OCI-LY7 (cell line): ENCODE measurements at regions not wholly inside any gene's neighbourhood (a gene's known extent, or its start where the extent isn't known, plus 50 kb on each side); places are given as distances from the start of the nearest gene placed in this dataset.

Source experiments
- CTCF ChIP-seq: fragments of 200-600 bp; sonication (generic); conservative IDR thresholded peaks from 2 replicates; pipeline ENCODE4 v1.5.1; 2014; ENCODE audit warnings: mild to moderate bottlenecking, antibody characterized with exemption, low read length, moderate library complexity, mixed read lengths
- EZH2phosphoT487 ChIP-seq: fragments of 200-600 bp; sonication (generic); IDR thresholded peaks from 2 replicates; pipeline ENCODE4 v1.6.1; 2018; ENCODE audit warnings: low read depth, borderline replicate concordance, mild to moderate bottlenecking, mixed run types, antibody characterized with exemption, low read length, moderate library complexity, mixed read lengths

DNA sequence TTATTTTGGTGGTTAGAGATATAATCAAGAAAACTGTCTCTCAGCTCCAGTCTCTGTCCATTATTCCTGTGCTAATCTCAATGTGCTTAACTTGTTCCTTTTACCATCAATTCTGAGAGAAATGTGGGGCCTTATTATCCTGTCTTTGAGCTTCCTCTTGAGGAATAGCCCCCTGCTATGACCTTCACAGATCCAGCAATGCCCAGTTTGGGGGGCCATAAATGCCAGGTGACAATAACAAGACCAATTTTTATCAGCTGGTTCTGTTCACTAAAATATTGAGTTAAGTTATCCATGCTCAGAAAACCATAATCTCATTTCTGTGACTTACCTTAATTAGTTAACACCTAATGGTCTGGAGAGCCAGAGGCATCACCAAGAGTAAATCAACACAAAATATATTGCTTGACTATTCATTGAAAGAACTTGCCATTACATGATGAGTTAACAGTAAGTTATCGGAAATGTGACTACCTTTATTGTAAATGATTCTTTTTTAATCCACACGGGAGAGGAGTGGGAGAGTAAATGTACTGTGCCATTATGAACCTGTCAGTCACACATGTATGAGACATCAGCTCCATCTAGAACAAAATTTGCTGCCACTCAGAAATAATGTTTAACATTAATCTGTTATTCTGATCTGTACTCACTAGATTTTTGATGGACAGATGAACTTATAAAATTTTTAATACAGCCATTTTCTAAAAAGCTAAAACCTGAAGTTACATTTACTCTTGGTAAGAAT lies 149.7 kb downstream of the ID4 start:
- TF ChIP-seq CTCF (no peak), EZH2phosphoT487 (no peak)
